GM10248 (cell line): ENCODE measurements at regions not wholly inside any gene's neighbourhood (a gene's known extent, or its start where the extent isn't known, plus 50 kb on each side); places are given as distances from the start of the nearest gene placed in this dataset.
"Not testable (repeated sequence)": the region's sequence is repeated elsewhere in the genome, so short reads cannot be mapped to it uniquely, and the experiment has no call there.

Source experiments
- CTCF ChIA-PET: fragments of 300-600 bp; sonication (Branson Sonifier 250); formaldehyde crosslinking; extraction: SDS; loops from one replicate; lab custom pipeline; 2021; ENCODE audit warnings: antibody characterized with exemption; lab: Yijun Ruan, JAX
- POLR2A ChIA-PET: fragments of 350-650 bp; sonication (Branson Sonifier 250); formaldehyde crosslinking; extraction: SDS; loops from one replicate; lab custom pipeline; 2020; ENCODE audit warnings: antibody characterized with exemption; lab: Yijun Ruan, JAX
- DNase-seq: peaks from one replicate; pipeline ENCODE4 v3.0.0; 2012; ENCODE audit errors: extremely low spot score
- CTCF ChIP-seq: IDR thresholded peaks from 2 replicates; pipeline ENCODE4 v1.5.1; 2012; ENCODE audit warnings: mild to moderate bottlenecking, low read depth; ENCODE audit errors: extremely low read depth, missing control alignments, control extremely low read depth

DNA sequence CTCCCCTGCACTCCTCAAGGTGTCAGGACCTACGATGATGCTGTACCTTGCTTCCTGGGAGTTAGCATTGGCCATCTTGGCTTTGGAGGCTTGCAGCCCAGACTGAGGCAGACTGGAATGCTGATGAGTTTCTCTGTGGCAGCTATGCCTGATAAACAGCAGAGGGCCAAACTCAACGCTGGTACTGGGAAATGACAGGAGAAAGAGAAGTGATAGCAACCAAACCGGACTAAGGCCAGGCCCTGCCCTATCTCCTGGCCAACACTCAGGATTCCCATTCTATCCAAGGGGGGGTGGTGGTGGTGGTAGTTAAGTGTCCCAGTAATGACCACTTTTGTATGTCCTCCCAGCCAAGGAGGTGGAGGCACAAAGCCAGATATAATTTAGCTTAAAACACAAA, 90.0 kb upstream of the DTNBP1 start:
- no peak for TF ChIP-seq CTCF
- ChIA-PET CTCF (interaction anchor here (0.9 to 2.2 kb wide), 3 partner anchors 14 to 430 kb away, joined by 3 to 6 read pairs (median 6); no protein-coding TSS in a partner anchor), POLR2A (no interaction called here)
- DNase-seq, result no peak

- ChIA-PET CTCF (interaction anchor here (1.7 kb wide), 1 partner anchor 60 kb away, joined by 6 read pairs; no protein-coding TSS in a partner anchor), POLR2A (no interaction called here)
- DNase-seq, result no peak
- no peak for TF ChIP-seq CTCF
Measured at GRCh38 chr6:15751721-15752350, 89.0 kb upstream of the DTNBP1 start.

GRCh38 chr6:15748341-15748740, 85.5 kb upstream of the DTNBP1 start:
- TF ChIP-seq CTCF, result no peak
- POLR2A ChIA-PET, result no interaction called here
- CTCF ChIA-PET, result no interaction called here
- DNase-seq, result no peak

DNA sequence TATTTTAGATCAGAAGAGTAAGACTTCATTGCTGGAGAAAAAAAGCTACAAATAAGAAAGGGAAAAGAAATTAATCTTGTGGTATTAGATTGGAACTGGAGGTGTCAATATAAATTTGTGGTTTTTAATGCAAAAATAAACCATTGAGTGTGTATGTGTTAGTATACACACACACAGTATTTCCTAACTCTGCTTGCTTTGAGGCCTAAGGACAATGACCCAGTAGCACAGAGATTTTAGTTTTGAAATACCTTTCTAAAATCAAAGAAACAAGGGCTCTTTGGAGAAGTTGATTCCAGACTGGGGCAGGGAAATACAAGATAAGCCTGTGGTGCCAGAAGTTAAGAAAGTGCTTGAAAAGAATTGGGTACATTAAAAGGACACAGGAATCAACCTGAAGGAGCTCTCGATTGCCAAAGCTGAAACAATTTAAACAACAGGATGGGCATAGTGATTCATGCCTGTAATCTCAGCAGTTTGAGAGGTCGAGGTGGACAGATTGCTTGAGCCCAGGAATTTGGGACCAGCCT, 84.6 kb upstream of the DTNBP1 start:
- no peak for DNase-seq
- ChIA-PET CTCF (no interaction called here), POLR2A (no interaction called here)
- TF ChIP-seq CTCF, result no peak

GRCh38 chr6:15745781-15746180, 83.0 kb upstream of the DTNBP1 start:
- CTCF ChIA-PET, result no interaction called here

DNA sequence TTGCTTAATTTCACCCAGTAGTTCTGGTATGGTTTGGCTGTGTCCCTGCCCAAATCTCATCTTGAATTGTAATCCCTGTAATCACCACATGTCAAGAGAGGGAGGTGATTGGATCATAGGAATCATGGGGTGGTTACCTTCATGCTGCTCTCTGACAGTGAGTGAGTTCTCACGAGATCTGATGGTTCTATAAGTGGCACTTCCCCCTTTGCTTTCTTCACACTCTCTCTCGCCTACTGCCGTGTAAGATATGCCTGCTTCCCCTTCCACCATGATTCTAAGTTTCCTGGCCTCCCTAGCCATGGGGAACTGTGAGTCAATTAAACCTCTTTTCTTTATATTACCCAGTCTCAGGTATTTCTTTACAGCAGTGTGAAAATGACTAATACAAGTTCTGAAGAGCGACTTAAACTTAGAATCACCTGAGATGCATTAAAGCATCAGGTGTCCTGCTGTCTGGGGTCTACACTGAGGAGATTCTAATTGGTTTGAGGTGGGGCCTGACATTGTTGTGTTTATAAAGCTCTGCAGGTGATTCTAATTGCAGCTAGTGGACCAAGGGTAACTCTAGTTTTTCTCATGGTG, 82.1 kb upstream of the DTNBP1 start:
- CTCF ChIA-PET, result no interaction called here
- no peak for TF ChIP-seq CTCF
- DNase-seq, result no peak
- POLR2A ChIA-PET, result no interaction called here

More at GRCh38 chr6:15745781-15746180, 83.0 kb upstream of the DTNBP1 start:
- no peak for TF ChIP-seq CTCF
- no peak for DNase-seq
- POLR2A ChIA-PET, result no interaction called here

DNA sequence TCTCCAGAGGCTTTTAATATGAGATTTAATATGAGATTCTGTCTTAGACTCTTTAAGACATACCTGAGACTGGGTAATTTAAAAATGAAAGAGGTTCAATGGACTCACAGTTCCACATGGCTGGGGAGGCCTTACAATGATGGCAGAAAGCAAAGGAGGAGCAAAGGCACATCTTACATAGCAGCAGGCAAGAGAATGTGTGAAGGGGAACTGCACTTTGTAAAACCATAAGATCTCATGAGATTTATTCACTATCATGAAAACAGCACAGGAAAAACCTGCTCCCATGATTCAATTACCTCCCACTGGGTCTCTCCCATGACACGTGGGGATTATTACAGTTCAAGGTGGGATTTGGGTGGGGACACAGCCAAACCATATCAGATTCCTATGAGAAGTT, 79.2 kb upstream of the DTNBP1 start:
- DNase-seq, POLR2A ChIA-PET, CTCF ChIA-PET: not testable (repeated sequence)
